ENCODE measurements at regions not wholly inside any gene's neighbourhood (a gene's known extent, or its start where the extent isn't known, plus 50 kb on each side); places are given as distances from the start of the nearest gene placed in this dataset.
A peak's percentile ranks its signal among the peaks of the same experiment; 100 is the strongest.

GRCh38 chr20:50256577-50256976, 65.9 kb downstream of the CEBPB start:
- intact Hi-C loops (cut with DNase I), result no loop called here

GRCh38 chr20:50257860-50258259, 67.2 kb downstream of the CEBPB start:
- intact Hi-C loops (cut with DNase I), result no loop called here

More at GRCh38 chr20:50256577-50256976, 65.9 kb downstream of the CEBPB start:
- TF ChIP-seq POLR2A (IDR thresholded peaks at IDR 0.05), result no peak
- no peak for TF ChIP-seq CTCF (IDR thresholded peaks at IDR 0.05)
- Histone ChIP-seq H3K36me3 (replicated peaks in 1 of 2) (no peaks in the 10 kb centered on the region), H3K4me1 (replicated peaks in 1 of 2) (peaks cover 11 to 20% of the 10 kb centered on the region in 2 donors), H3K9me3 (replicated peaks in 1 of 3) (no peaks in the 10 kb centered on the region), H3K27me3 (no peaks in the 10 kb centered on the region), H3K4me3 (no peak overlapping the region), H3K27ac (no peak overlapping the region)
- no peak for DNase-seq
- WGBS, 4 donors, result 72 to 82% (median 74%) methylated on average over 6 of the region's 6 CpGs

GRCh38 chr20:50258790-50259483, 68.3 kb downstream of the CEBPB start:
- 89 to 91% (median 90%) methylated on average over 7 to 8 of the region's 8 CpGs for WGBS, 4 donors

More at GRCh38 chr20:50257860-50258259, 67.2 kb downstream of the CEBPB start:
- Histone ChIP-seq H3K27ac (no peak overlapping the region), H3K36me3 (replicated peaks in 1 of 2) (no peaks in the 10 kb centered on the region), H3K9me3 (replicated peaks in 1 of 3) (no peaks in the 10 kb centered on the region), H3K27me3 (no peaks in the 10 kb centered on the region), H3K4me3 (no peak overlapping the region), H3K4me1 (replicated peaks in 1 of 2) (peaks cover 11 to 20% of the 10 kb centered on the region in 2 donors)
- TF ChIP-seq POLR2A (IDR thresholded peaks at IDR 0.05) (no peak), CTCF (IDR thresholded peaks at IDR 0.05) (no peak)
- WGBS, 4 donors, result 86 to 94% (median 90%) methylated on average over 8 of the region's 8 CpGs
- DNase-seq, result no peak

More at GRCh38 chr20:50258790-50259483, 68.3 kb downstream of the CEBPB start:
- no peak for DNase-seq
- intact Hi-C loops (cut with DNase I), result no loop called here
- TF ChIP-seq CTCF (IDR thresholded peaks at IDR 0.05) (no peak), POLR2A (IDR thresholded peaks at IDR 0.05) (no peak)
- Histone ChIP-seq H3K4me3 (no peak overlapping the region), H3K36me3 (replicated peaks in 1 of 2) (no peaks in the 10 kb centered on the region), H3K9me3 (replicated peaks in 1 of 3) (no peaks in the 10 kb centered on the region), H3K4me1 (replicated peaks in 1 of 2) (peaks cover 11 to 20% of the 10 kb centered on the region in 2 donors), H3K27ac (peak overlapping the region in 2 of 5 donors; percentile 48 to 83), H3K27me3 (no peaks in the 10 kb centered on the region)

Measured in adrenal gland (tissue), 9 donors.